Transverse colon (tissue), 4 donors: ENCODE measurements at regions not wholly inside any gene's neighbourhood (a gene's known extent, or its start where the extent isn't known, plus 50 kb on each side); places are given as distances from the start of the nearest gene placed in this dataset.

Experiments
- DNase-seq: peaks from one replicate; pipeline ENCODE4 v3.0.0-alpha.2; 2019
- H3K27ac ChIP-seq, 4 donors: fragments of 200-600 bp; sonication (generic); 2 replicates each; pipeline ENCODE4 v1.5.1; 2016 to 2018; ENCODE audit warnings: inconsistent platforms in 4 of 4
- H3K27me3 ChIP-seq: fragments of 200-600 bp; sonication (generic); 2 replicates; pipeline ENCODE4 v1.5.1; 2017; ENCODE audit warnings: inconsistent platforms
- H3K36me3 ChIP-seq, 4 donors: fragments of 200-600 bp; sonication (generic); 2 replicates each; pipeline ENCODE4 v1.5.1; 2017 to 2019; ENCODE audit warnings: inconsistent platforms in 4 of 4
- H3K4me1 ChIP-seq, 4 donors: fragments of 200-600 bp; sonication (generic); 2 replicates each; pipeline ENCODE4 v1.5.1; 2017 to 2020; ENCODE audit warnings: inconsistent platforms in 4 of 4
- H3K4me3 ChIP-seq, 4 donors: fragments of 200-600 bp; sonication (generic); 1 replicate in 1 of 4; 2 replicates in 3 of 4; pipeline versions ENCODE4 v1.5.1 to v1.6.1; 2017 to 2019; ENCODE audit warnings: inconsistent platforms in 4 of 4
- H3K9me3 ChIP-seq, 2 donors: fragments of 200-600 bp; sonication (generic); 2 replicates each; pipeline ENCODE4 v1.5.1; 2017 to 2019; ENCODE audit warnings: inconsistent platforms in 2 of 2
- CTCF ChIP-seq, 5 experiments: fragments of 200-600 bp in 3 of 5; fragments of 450-650 bp in 2 of 5; sonication (generic) in 3 of 5; IDR thresholded peaks; 1 replicate in 2 of 5; 2 replicates in 3 of 5; pipeline ENCODE4 v1.5.1; 2016 to 2017; ENCODE audit warnings: antibody characterized with exemption in 5 of 5, inconsistent platforms in 3 of 5, mild to moderate bottlenecking in 2 of 5, moderate library complexity in 1 of 5
- EP300 ChIP-seq: sonication (generic); formaldehyde crosslinking; IDR thresholded peaks from one replicate; pipeline ENCODE4 v1.6.1; 2017; ENCODE audit warnings: antibody characterized with exemption, low read depth
- POLR2A ChIP-seq: fragments of 450-650 bp; IDR thresholded peaks from one replicate; pipeline ENCODE4 v1.6.1; 2016; ENCODE audit warnings: antibody characterized with exemption, mild to moderate bottlenecking, moderate library complexity
- POLR2AphosphoS5 ChIP-seq, 3 donors: sonication (generic); formaldehyde crosslinking; IDR thresholded peaks; one replicate each; pipeline ENCODE4 v1.6.1; 2016; ENCODE audit warnings: antibody characterized with exemption in 3 of 3
- WGBS, 2 donors: methylation state at CpG; one replicate each; pipeline ENCODE4 v1.1.5; 2018; ENCODE audit warnings: low coverage in 1 of 2; 5-methylcytosine and 5-hydroxymethylcytosine counted together
- in situ Hi-C, 4 donors: fragments of 200-750 bp; cut with MboI; loops; one replicate each; pipeline versions ENCODE4 v1.15.0 to v1.15.1; 2017; ENCODE audit warnings: low sequenced_read_pairs in 3 of 4, low pct_ligation_motif_present in 1 of 4, low pct_unique_long_range_greater_than_20kb in 1 of 4
- intact Hi-C: fragments of 100-400 bp; cut with DNase I; formaldehyde crosslinking; loops from one replicate; pipeline ENCODE4 v1.15.1; 2023; ENCODE audit warnings: low total_unique reads

GRCh38 chr13:22218797-22219196 is 547.9 kb downstream of the FGF9 start:
- intact Hi-C loops = no loop called here
- in situ Hi-C loops = no loop called here
- Histone ChIP-seq H3K36me3 (no peaks in the 10 kb centered on the region), H3K27me3 (no peaks in the 10 kb centered on the region), H3K4me3 (no peak overlapping the region), H3K4me1 (peaks cover 4 to 25% (median 12%) of the 10 kb centered on the region in 4 donors), H3K9me3 (no peaks in the 10 kb centered on the region), H3K27ac (no peak overlapping the region)
- WGBS, 2 donors = 17 to 24% methylated on average over 4 of the region's 4 CpGs
- TF ChIP-seq EP300 (no peak), CTCF (IDR thresholded peaks at IDR 0.05) (no peak)
- DNase-seq = no peak

DNA sequence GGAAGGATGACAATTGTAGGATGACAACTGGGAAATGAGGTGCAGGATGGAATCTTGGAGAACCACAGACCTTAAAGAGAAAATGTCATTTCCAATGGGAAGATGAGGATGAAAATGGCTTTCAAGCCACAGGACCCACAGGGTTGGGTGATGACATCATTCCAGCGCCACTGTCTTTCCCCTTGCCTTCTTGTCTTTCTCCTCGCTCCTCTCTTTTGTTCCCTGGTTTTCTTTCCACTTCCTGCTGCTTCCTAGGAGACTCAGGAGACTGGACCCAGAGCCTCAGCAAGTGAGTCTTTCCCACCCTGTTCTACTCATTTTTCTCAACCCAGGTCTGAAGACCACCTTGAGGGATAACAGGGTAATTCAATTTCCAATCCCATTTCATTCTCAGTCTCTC is 548.8 kb downstream of the FGF9 start:
- Histone ChIP-seq H3K4me3 (no peak overlapping the region), H3K27ac (peak overlapping the region in 1 of 4 donors; percentile 56), H3K27me3 (no peaks in the 10 kb centered on the region), H3K36me3 (no peaks in the 10 kb centered on the region), H3K9me3 (no peaks in the 10 kb centered on the region), H3K4me1 (peaks cover 4 to 25% (median 12%) of the 10 kb centered on the region in 4 donors)
- DNase-seq = no peak
- 92 to 100% methylated on average over 2 of the region's 2 CpGs for WGBS, 2 donors
- in situ Hi-C loops (no loop called here), intact Hi-C loops (no loop called here)
- no peak for TF ChIP-seq EP300
- no peak for TF ChIP-seq POLR2A
- TF ChIP-seq POLR2AphosphoS5 (IDR thresholded peaks at IDR 0.05) = no peak
- TF ChIP-seq CTCF (IDR thresholded peaks at IDR 0.05) = no peak

DNA sequence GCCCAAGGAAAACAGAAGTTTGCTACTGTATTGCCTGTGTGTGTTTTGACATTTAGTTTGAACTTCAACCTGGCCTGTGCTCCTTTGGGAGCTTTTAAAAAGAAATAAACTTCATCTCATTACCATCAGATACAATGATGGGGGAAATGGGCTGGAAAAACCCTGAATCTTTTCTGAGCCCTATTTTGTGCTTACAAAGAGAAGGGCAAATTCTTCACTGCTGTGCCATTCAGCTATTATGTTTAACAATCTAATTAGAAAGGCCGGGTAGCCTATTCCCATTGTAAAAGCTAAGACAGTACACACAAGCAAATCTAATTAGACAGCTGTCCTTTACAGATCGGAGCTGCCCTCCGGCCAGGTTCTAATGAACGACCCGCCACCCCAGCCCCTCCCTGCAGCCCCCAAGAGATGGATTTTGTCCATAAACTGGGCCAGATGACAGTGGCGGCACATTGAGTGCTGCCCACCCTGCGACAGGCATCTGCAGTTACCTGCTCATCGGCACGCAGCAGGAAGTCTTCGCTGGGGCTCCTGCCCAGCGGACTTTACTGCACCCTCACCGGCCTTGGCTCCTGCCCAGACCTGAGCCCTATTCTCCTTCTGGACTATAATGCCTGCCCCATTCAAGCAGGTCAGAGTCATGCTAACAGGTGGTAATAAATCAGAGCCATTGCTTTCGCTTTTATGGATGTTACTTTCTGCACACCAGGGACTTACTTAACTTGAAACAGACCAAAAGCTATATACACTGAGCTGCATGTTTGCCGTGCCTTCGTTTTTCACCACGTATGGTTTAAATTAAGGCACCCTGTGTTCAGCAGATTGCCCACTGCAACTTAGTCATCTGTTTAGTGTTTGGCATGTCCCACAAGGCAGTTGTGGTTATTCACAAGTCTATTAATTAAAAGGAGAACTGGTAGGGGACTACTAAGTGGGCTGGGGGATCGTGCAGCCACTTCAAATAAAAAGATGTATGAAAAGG is 549.6 kb downstream of the FGF9 start:
- intact Hi-C loops = no loop called here
- in situ Hi-C loops = no loop called here
- Histone ChIP-seq H3K36me3 (no peaks in the 10 kb centered on the region), H3K9me3 (no peaks in the 10 kb centered on the region), H3K4me3 (no peak overlapping the region), H3K27ac (peak overlapping the region; percentile 40 to 56 (median 42)), H3K4me1 (peaks cover 4 to 25% (median 12%) of the 10 kb centered on the region in 4 donors), H3K27me3 (no peaks in the 10 kb centered on the region)
- DNase-seq = peak; percentile 76
- 34 to 45% methylated on average over 5 to 17 of the region's 17 CpGs for WGBS, 2 donors
- no peak for TF ChIP-seq POLR2AphosphoS5 (IDR thresholded peaks at IDR 0.05)
- TF ChIP-seq EP300 = no peak
- no peak for TF ChIP-seq CTCF (IDR thresholded peaks at IDR 0.05)
- no peak for TF ChIP-seq POLR2A

DNA sequence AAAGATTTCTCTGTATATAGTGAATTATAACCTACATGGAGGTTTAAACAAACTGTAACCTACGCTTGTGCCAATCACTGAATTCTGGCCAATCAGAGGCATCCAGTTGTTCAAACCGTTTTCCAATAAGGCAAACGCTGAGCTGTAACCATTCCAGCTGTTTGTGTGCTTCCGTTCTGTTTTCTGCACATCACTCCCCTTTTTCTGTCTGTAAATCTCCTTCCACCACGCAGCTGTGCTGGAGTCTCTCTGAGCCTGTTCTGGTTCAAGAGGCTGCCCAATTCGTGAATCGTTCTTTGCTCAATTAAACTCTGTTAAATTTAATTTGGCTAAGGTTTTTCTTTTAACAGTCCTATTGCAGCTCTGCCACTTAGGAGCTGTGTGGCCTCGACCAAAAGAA is 552.5 kb downstream of the FGF9 start:
- Histone ChIP-seq H3K36me3 (no peaks in the 10 kb centered on the region), H3K27me3 (no peaks in the 10 kb centered on the region), H3K4me1 (peaks cover 4 to 25% (median 12%) of the 10 kb centered on the region in 4 donors), H3K4me3 (no peak overlapping the region), H3K27ac (no peak overlapping the region), H3K9me3 (no peaks in the 10 kb centered on the region)
- intact Hi-C loops = no loop called here
- DNase-seq = no peak
- WGBS, 2 donors = 72 to 81% methylated on average over 4 to 8 of the region's 8 CpGs
- TF ChIP-seq EP300 = no peak
- no peak for TF ChIP-seq POLR2A
- no peak for TF ChIP-seq CTCF (IDR thresholded peaks at IDR 0.05)
- TF ChIP-seq POLR2AphosphoS5 (IDR thresholded peaks at IDR 0.05) = no peak
- in situ Hi-C loops = no loop called here
